CD4-positive, alpha-beta T cell (primary cell): ENCODE measurements at regions not wholly inside any gene's neighbourhood (a gene's known extent, or its start where the extent isn't known, plus 50 kb on each side); places are given as distances from the start of the nearest gene placed in this dataset.

ENCODE experiments used
- ATAC-seq: fragments of 200-7000 bp; cut with Tn5 transposase; one replicate; pipeline ENCODE4 v1.10.0; 2022; ENCODE audit warnings: mild to moderate bottlenecking; ENCODE audit not compliant: poor library complexity
- CTCF ChIA-PET: fragments of 350-600 bp; sonication (Branson Sonifier 250); formaldehyde crosslinking; loops from one replicate; lab custom pipeline; 2021; ENCODE audit warnings: antibody characterized with exemption, inconsistent platforms; lab: Charles Lee
- POLR2A ChIA-PET: fragments of 350-600 bp; sonication (Branson Sonifier 250); formaldehyde crosslinking; loops from one replicate; lab custom pipeline; 2021; ENCODE audit warnings: antibody characterized with exemption, inconsistent platforms; lab: Charles Lee
- DNase-seq, 14 experiments: peaks; one replicate each; pipeline ENCODE4 v3.0.0-alpha.2; 2013 to 2020; ENCODE audit warnings: mixed read lengths in 2 of 14
- H3K27ac ChIP-seq, 2 donors: one replicate each; pipeline versions ENCODE4 v1.5.1 to v1.7.0; 2013; ENCODE audit warnings: low read length in 2 of 2, low read depth in 1 of 2, mild to moderate bottlenecking in 1 of 2
- H3K27me3 ChIP-seq, 2 experiments: 1 replicate in 1 of 2; 2 replicates in 1 of 2; pipeline versions ENCODE4 v1.6.1 to v1.7.0; 2013; ENCODE audit warnings: low read length in 2 of 2, control low read depth in 1 of 2, mild to moderate bottlenecking in 1 of 2, moderate library complexity in 1 of 2; ENCODE audit not compliant: insufficient read depth in 2 of 2, control insufficient read depth in 1 of 2
- H3K36me3 ChIP-seq: one replicate; pipeline ENCODE4 v1.6.1; 2013; ENCODE audit warnings: low read length, control low read depth; ENCODE audit not compliant: insufficient read depth
- H3K4me1 ChIP-seq: one replicate; pipeline ENCODE4 v1.6.1; 2013; ENCODE audit warnings: low read length, control low read depth; ENCODE audit not compliant: insufficient read depth
- H3K4me3 ChIP-seq: one replicate; pipeline ENCODE4 v1.5.1; 2013; ENCODE audit warnings: mild to moderate bottlenecking, low read length, moderate library complexity
- H3K9me3 ChIP-seq, 2 experiments: 1 replicate in 1 of 2; 2 replicates in 1 of 2; pipeline versions ENCODE4 v1.6.1 to v1.7.0; 2013; ENCODE audit warnings: low read length in 2 of 2, mild to moderate bottlenecking in 2 of 2, control low read depth in 1 of 2, moderate library complexity in 1 of 2; ENCODE audit not compliant: control insufficient read depth in 1 of 2, insufficient read depth in 1 of 2
- H3K27ac Mint-ChIP-seq: one replicate; pipeline ENCODE4 v1.8.0; 2020; ENCODE audit warnings: mixed read lengths
- H3K27me3 Mint-ChIP-seq: one replicate; pipeline ENCODE4 v1.8.0; 2021; ENCODE audit warnings: mixed read lengths
- H3K36me3 Mint-ChIP-seq: one replicate; pipeline ENCODE4 v1.8.0; 2021; ENCODE audit warnings: low read depth, mixed read lengths
- H3K4me1 Mint-ChIP-seq: one replicate; pipeline ENCODE4 v1.8.0; 2021; ENCODE audit warnings: low read depth, mixed read lengths
- H3K4me3 Mint-ChIP-seq: one replicate; pipeline ENCODE4 v1.8.0; 2020; ENCODE audit warnings: mild to moderate bottlenecking, mixed read lengths
- H3K9me3 Mint-ChIP-seq: one replicate; pipeline ENCODE4 v1.8.0; 2020; ENCODE audit warnings: mixed read lengths
- intact Hi-C, 2 experiments: fragments of 100-400 bp; cut with DNase I in 1 of 2; cut with micrococcal nuclease in 1 of 2; formaldehyde crosslinking; loops; one replicate each; pipeline versions ENCODE4 v1.15.1 to v1.9.0; 2023 to 2025; cut with DNase I, micrococcal nuclease
- TF ChIP-seq, protein P1 (sequence below): fragments of 200-600 bp; IDR thresholded peaks from one replicate; pipeline ENCODE4 v1.8.0; 2022; ENCODE audit warnings: antibody characterized with exemption, mild to moderate bottlenecking

DNA sequence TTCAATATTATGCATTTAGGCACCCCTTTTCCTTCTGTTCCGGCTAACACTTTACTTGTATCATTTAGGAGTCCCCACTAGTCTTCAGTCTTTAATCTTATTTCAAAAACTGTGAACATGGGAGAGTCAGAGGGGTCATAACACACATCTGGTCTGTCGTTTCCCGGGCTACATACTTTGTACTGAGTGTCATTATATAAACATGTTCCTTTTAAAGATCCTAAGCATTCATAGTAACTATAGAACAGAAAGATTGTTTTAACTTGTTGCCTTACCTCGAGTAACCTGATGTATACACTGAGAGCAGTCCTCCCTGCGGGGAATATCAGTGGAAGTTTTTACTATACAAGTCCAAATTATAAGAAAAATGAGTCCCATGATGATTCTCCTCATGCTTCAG lies 78.2 kb upstream of the VEPH1 start:
- H3K27ac ChIP-seq, result no peak overlapping the region
- H3K27me3 Mint-ChIP-seq, result peaks cover 12% of the 10 kb centered on the region

DNA sequence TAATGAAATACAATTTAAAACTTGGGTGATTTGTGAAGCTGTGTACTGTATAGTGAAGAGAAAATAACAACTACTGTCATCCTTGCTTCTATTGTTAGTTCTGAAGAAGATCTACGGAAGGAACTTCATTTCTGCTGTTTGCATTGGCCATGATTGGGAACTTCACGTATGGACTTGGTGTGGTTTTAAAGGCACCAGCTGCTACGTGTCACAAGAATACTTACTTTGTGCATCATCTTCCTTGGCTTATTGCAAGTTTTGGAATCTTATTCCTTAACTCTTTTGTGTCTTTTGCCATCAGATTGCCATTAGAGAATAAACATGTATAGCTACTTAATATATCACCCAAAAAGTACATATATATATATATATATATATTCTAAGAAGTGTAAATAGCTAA lies 75.0 kb upstream of the VEPH1 start:
- peaks cover 0 to 2% of the 10 kb centered on the region in 2 experiments for H3K27me3 ChIP-seq
- DNase-seq, result no peak
- Mint-ChIP-seq H3K9me3 (no peaks in the 10 kb centered on the region), H3K4me1 (no peaks in the 10 kb centered on the region), H3K4me3 (no peak overlapping the region), H3K36me3 (no peaks in the 10 kb centered on the region), H3K27me3 (peaks cover 23% of the 10 kb centered on the region), H3K27ac (no peak overlapping the region)
- ChIA-PET CTCF (no interaction called here), POLR2A (no interaction called here)
- H3K9me3 ChIP-seq, result no peaks in the 10 kb centered on the region
- TF ChIP-seq, protein P1, sequence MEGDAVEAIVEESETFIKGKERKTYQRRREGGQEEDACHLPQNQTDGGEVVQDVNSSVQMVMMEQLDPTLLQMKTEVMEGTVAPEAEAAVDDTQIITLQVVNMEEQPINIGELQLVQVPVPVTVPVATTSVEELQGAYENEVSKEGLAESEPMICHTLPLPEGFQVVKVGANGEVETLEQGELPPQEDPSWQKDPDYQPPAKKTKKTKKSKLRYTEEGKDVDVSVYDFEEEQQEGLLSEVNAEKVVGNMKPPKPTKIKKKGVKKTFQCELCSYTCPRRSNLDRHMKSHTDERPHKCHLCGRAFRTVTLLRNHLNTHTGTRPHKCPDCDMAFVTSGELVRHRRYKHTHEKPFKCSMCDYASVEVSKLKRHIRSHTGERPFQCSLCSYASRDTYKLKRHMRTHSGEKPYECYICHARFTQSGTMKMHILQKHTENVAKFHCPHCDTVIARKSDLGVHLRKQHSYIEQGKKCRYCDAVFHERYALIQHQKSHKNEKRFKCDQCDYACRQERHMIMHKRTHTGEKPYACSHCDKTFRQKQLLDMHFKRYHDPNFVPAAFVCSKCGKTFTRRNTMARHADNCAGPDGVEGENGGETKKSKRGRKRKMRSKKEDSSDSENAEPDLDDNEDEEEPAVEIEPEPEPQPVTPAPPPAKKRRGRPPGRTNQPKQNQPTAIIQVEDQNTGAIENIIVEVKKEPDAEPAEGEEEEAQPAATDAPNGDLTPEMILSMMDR, result no peak
- no peaks in the 10 kb centered on the region for H3K36me3 ChIP-seq
- no peaks in the 10 kb centered on the region for H3K4me1 ChIP-seq
- H3K4me3 ChIP-seq, result no peak overlapping the region
- no peak overlapping the region for H3K27ac ChIP-seq
- no peak for ATAC-seq
- intact Hi-C loops, result no loop called here

More for the DNA sequence above, 78.2 kb upstream of the VEPH1 start:
- Histone ChIP-seq H3K36me3 (no peaks in the 10 kb centered on the region), H3K4me1 (no peaks in the 10 kb centered on the region), H3K9me3 (no peaks in the 10 kb centered on the region), H3K27me3 (peaks cover 0 to 2% of the 10 kb centered on the region in 2 experiments), H3K4me3 (no peak overlapping the region)
- ATAC-seq, result no peak
- TF ChIP-seq, protein P1, result no peak
- Mint-ChIP-seq H3K4me1 (no peaks in the 10 kb centered on the region), H3K4me3 (no peak overlapping the region), H3K27ac (no peak overlapping the region), H3K9me3 (no peaks in the 10 kb centered on the region), H3K36me3 (no peaks in the 10 kb centered on the region)
- intact Hi-C loops, result no loop called here
- no peak for DNase-seq
- POLR2A ChIA-PET, result no interaction called here
- CTCF ChIA-PET, result no interaction called here

DNA sequence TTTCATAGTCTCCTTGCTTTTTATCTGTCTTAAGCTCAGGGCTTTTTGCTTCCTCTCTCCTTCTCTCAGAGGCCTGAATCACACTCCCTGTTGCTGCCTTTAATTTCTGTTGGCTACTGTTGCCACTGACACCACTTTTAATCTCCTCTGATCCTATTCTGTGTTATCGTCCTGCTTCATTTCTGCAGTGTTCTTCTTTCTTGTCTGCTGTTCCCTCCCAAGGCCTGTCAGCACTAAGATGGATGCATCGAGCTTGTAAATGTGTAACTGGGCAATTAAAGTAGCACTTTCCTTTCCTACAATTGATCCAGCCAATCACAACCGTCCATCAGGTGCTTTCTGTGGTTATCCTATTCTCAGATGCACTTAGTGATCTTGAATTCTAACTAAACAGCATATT lies 71.3 kb upstream of the VEPH1 start:
- Histone ChIP-seq H3K9me3 (no peaks in the 10 kb centered on the region), H3K36me3 (no peaks in the 10 kb centered on the region), H3K4me1 (no peaks in the 10 kb centered on the region), H3K4me3 (no peak overlapping the region), H3K27me3 (peaks cover 2 to 10% of the 10 kb centered on the region in 2 experiments), H3K27ac (no peak overlapping the region)
- POLR2A ChIA-PET, result no interaction called here
- intact Hi-C loops, result no loop called here
- no peaks in the 10 kb centered on the region for H3K9me3 Mint-ChIP-seq
- ATAC-seq, result no peak
- TF ChIP-seq, protein P1, result no peak
- CTCF ChIA-PET, result no interaction called here
- no peak overlapping the region for H3K27ac Mint-ChIP-seq
- H3K27me3 Mint-ChIP-seq, result peaks cover 42% of the 10 kb centered on the region
- no peaks in the 10 kb centered on the region for H3K36me3 Mint-ChIP-seq
- H3K4me1 Mint-ChIP-seq, result no peaks in the 10 kb centered on the region
- H3K4me3 Mint-ChIP-seq, result no peak overlapping the region
- no peak for DNase-seq
